H9 (cell line): ENCODE measurements at regions not wholly inside any gene's neighbourhood (a gene's known extent, or its start where the extent isn't known, plus 50 kb on each side); places are given as distances from the start of the nearest gene placed in this dataset.

Source experiments
- DNase-seq: peaks from one replicate; pipeline ENCODE4 v3.0.0-alpha.2; 2017
- H2AFZ ChIP-seq: one replicate; pipeline ENCODE4 v1.6.1; 2013; ENCODE audit warnings: mild to moderate bottlenecking, low read length, control low read depth, moderate library complexity
- H2AK5ac ChIP-seq: 2 replicates; pipeline ENCODE4 v1.6.1; 2013; ENCODE audit warnings: low read length, control low read depth, mixed read lengths; ENCODE audit not compliant: insufficient read length
- H2BK120ac ChIP-seq: one replicate; pipeline ENCODE4 v1.6.1; 2013; ENCODE audit warnings: low read depth, mild to moderate bottlenecking, low read length, control low read depth, inconsistent platforms; ENCODE audit not compliant: poor library complexity, severe bottlenecking
- H2BK12ac ChIP-seq: 2 replicates; pipeline ENCODE4 v1.6.1; 2013; ENCODE audit warnings: low read length, control low read depth, mixed read lengths, low read depth; ENCODE audit not compliant: insufficient read length
- H2BK15ac ChIP-seq: 2 replicates; pipeline ENCODE4 v1.6.1; 2013; ENCODE audit warnings: low read depth, low read length, control low read depth
- H2BK20ac ChIP-seq: one replicate; pipeline ENCODE4 v1.6.1; 2013; ENCODE audit warnings: low read depth, mild to moderate bottlenecking, low read length, control low read depth, inconsistent platforms; ENCODE audit not compliant: poor library complexity, severe bottlenecking
- H2BK5ac ChIP-seq: 2 replicates; pipeline ENCODE4 v1.6.1; 2013; ENCODE audit warnings: low read length, control low read depth, mixed read lengths; ENCODE audit not compliant: insufficient read length
- H3K14ac ChIP-seq: 2 replicates; pipeline ENCODE4 v1.6.1; 2013; ENCODE audit warnings: low read length, control low read depth; ENCODE audit not compliant: insufficient read depth
- H3K18ac ChIP-seq: 2 replicates; pipeline ENCODE4 v1.6.1; 2013; ENCODE audit warnings: low read depth, mild to moderate bottlenecking, mixed read lengths, low read length, control low read depth; ENCODE audit not compliant: insufficient read length
- H3K23ac ChIP-seq: 2 replicates; pipeline ENCODE4 v1.6.1; 2013; ENCODE audit warnings: low read length, control low read depth, mixed read lengths, low read depth; ENCODE audit not compliant: insufficient read length
- H3K23me2 ChIP-seq: 2 replicates; pipeline ENCODE4 v1.6.1; 2013; ENCODE audit warnings: low read depth, mild to moderate bottlenecking, mixed read lengths, low read length, control low read depth; ENCODE audit not compliant: insufficient read length, poor library complexity, severe bottlenecking
- H3K27ac ChIP-seq: 2 replicates; pipeline ENCODE4 v1.5.1; 2013; ENCODE audit warnings: low read length, control low read depth, mixed read lengths, low read depth; ENCODE audit not compliant: insufficient read length
- H3K27me3 ChIP-seq: 2 replicates; pipeline ENCODE4 v1.6.1; 2013; ENCODE audit warnings: low read length, control low read depth, inconsistent platforms; ENCODE audit not compliant: insufficient read depth
- H3K4ac ChIP-seq: 2 replicates; pipeline ENCODE4 v1.6.1; 2013; ENCODE audit warnings: low read depth, mild to moderate bottlenecking, control low read depth, inconsistent platforms, low read length, moderate library complexity
- H3K4me1 ChIP-seq: 2 replicates; pipeline ENCODE4 v1.6.1; 2013; ENCODE audit warnings: low read length, control low read depth, inconsistent platforms; ENCODE audit not compliant: insufficient read depth
- H3K4me2 ChIP-seq: 2 replicates; pipeline ENCODE4 v1.6.1; 2013; ENCODE audit warnings: low read length, control low read depth, mixed read lengths; ENCODE audit not compliant: insufficient read length, insufficient read depth
- H3K56ac ChIP-seq: 2 replicates; pipeline ENCODE4 v1.6.1; 2013; ENCODE audit warnings: low read depth, mild to moderate bottlenecking, mixed read lengths, low read length, control low read depth; ENCODE audit not compliant: insufficient read length
- H3K79me1 ChIP-seq: 2 replicates; pipeline ENCODE4 v1.6.1; 2013; ENCODE audit warnings: low read depth, mild to moderate bottlenecking, moderate library complexity, low read length, control low read depth, inconsistent platforms; ENCODE audit not compliant: insufficient read depth, poor library complexity, severe bottlenecking
- H3K79me2 ChIP-seq: 2 replicates; pipeline ENCODE4 v1.6.1; 2013; ENCODE audit warnings: low read length, control low read depth, inconsistent platforms; ENCODE audit not compliant: insufficient read depth
- H3K9ac ChIP-seq: 2 replicates; pipeline ENCODE4 v1.6.1; 2013; ENCODE audit warnings: low read length, control low read depth, mixed read lengths; ENCODE audit not compliant: insufficient read length; ENCODE audit errors: extremely low read depth
- H3K9me3 ChIP-seq: one replicate; pipeline ENCODE4 v1.6.1; 2013; ENCODE audit warnings: low read depth, low read length, inconsistent platforms; ENCODE audit not compliant: control insufficient read depth
- H3T11ph ChIP-seq: one replicate; pipeline ENCODE4 v1.6.1; 2013; ENCODE audit warnings: mild to moderate bottlenecking, low read length, control low read depth, inconsistent platforms
- H4K20me1 ChIP-seq: one replicate; pipeline ENCODE4 v1.6.1; 2013; ENCODE audit not compliant: control insufficient read depth, insufficient read length, insufficient read depth
- H4K5ac ChIP-seq: 2 replicates; pipeline ENCODE4 v1.6.1; 2013; ENCODE audit warnings: low read depth, mild to moderate bottlenecking, mixed read lengths, low read length, control low read depth; ENCODE audit not compliant: insufficient read length
- H4K8ac ChIP-seq: replicated peaks from 2 replicates; pipeline ENCODE4 v1.6.1; 2013; ENCODE audit warnings: low read length, control low read depth, mixed read lengths, low read depth; ENCODE audit not compliant: insufficient read length
- H4K91ac ChIP-seq: 2 replicates; pipeline ENCODE4 v1.6.1; 2013; ENCODE audit warnings: low read depth, mild to moderate bottlenecking, moderate library complexity, mixed read lengths, low read length, control low read depth; ENCODE audit not compliant: insufficient read length
- H3K27ac Mint-ChIP-seq, 3 experiments: 2 replicates in 2 of 3; 3 replicates in 1 of 3; pipeline ENCODE4 v1.8.0; 2020 to 2021; ENCODE audit warnings: mixed read lengths in 3 of 3, mild to moderate bottlenecking in 1 of 3, moderate library complexity in 1 of 3
- H3K27me3 Mint-ChIP-seq: 2 replicates; pipeline ENCODE4 v1.8.0; 2021; ENCODE audit warnings: low read depth, mild to moderate bottlenecking, moderate library complexity, mixed read lengths
- H3K36me3 Mint-ChIP-seq, 3 experiments: 2 replicates in 2 of 3; 3 replicates in 1 of 3; pipeline ENCODE4 v1.8.0; 2020 to 2021; ENCODE audit warnings: low read depth in 3 of 3, mixed read lengths in 3 of 3; ENCODE audit not compliant: insufficient read depth in 1 of 3
- H3K4me1 Mint-ChIP-seq, 2 experiments: 2 replicates each; pipeline ENCODE4 v1.8.0; 2020; ENCODE audit warnings: mixed read lengths in 2 of 2
- H3K4me3 Mint-ChIP-seq, 2 experiments: 2 replicates in 1 of 2; 3 replicates in 1 of 2; pipeline ENCODE4 v1.8.0; 2020 to 2021; ENCODE audit warnings: mild to moderate bottlenecking in 2 of 2, mixed read lengths in 2 of 2, moderate library complexity in 1 of 2
- H3K9me3 Mint-ChIP-seq, 2 experiments: 2 replicates in 1 of 2; 3 replicates in 1 of 2; pipeline ENCODE4 v1.8.0; 2020; ENCODE audit warnings: mild to moderate bottlenecking in 2 of 2, mixed read lengths in 2 of 2, moderate library complexity in 1 of 2
- WGBS: extraction: QIAGEN DNeasy Blood & Tissue Kit; methylation state at CpG from one replicate; pipeline ENCODE4 v1.1.7; 2013; ENCODE audit warnings: missing lambda C conversion rate, low lambda C conversion rate, mixed read lengths; ENCODE audit not compliant: insufficient read length; ENCODE audit errors: extremely low coverage; 5-methylcytosine and 5-hydroxymethylcytosine counted together
- TF ChIP-seq, protein P1 (sequence below): fragments of 200-600 bp; sonication (generic); conservative IDR thresholded peaks from 3 replicates; pipeline ENCODE4 v1.8.0; 2021; ENCODE audit warnings: antibody characterized with exemption, mild to moderate bottlenecking

GRCh38 chr1:201747261-201747660 lies 81.7 kb upstream of the IPO9 start:
- no peaks in the 10 kb centered on the region for H4K20me1 ChIP-seq

More at GRCh38 chr1:201747261-201747660, 81.7 kb upstream of the IPO9 start:
- Histone ChIP-seq H3K79me2 (no peaks in the 10 kb centered on the region; the same call in 1 of the 2 replicates), H2BK120ac (no peak overlapping the region), H4K8ac (no peak overlapping the region), H3K4me2 (no peak overlapping the region), H3K79me1 (no peaks in the 10 kb centered on the region), H3T11ph (no peak overlapping the region), H3K4me1 (peaks cover 17% of the 10 kb centered on the region; the same call in 1 of the 2 replicates), H3K23me2 (no peaks in the 10 kb centered on the region), H3K56ac (no peak overlapping the region), H2BK15ac (no peak overlapping the region), H3K18ac (no peak overlapping the region), H4K5ac (no peak overlapping the region), H2BK5ac (no peak overlapping the region), H4K91ac (no peak overlapping the region), H3K9ac (no peak overlapping the region), H3K14ac (no peak overlapping the region), H2BK20ac (no peak overlapping the region), H3K23ac (no peak overlapping the region), H2AFZ (no peak overlapping the region), H3K4ac (no peak overlapping the region), H3K27ac (no peak overlapping the region), H3K9me3 (no peaks in the 10 kb centered on the region), H3K27me3 (no peaks in the 10 kb centered on the region), H2AK5ac (no peak overlapping the region), H2BK12ac (no peak overlapping the region)
- Mint-ChIP-seq H3K27me3 (no peaks in the 10 kb centered on the region), H3K27ac (peak overlapping the region in 1 of 3 experiments; percentile 53; a peak in 2 of 7 replicates), H3K9me3 (no peaks in the 10 kb centered on the region), H3K4me3 (no peak overlapping the region), H3K36me3 (no peaks in the 10 kb centered on the region; a peak in 2 of 7 replicates), H3K4me1 (peaks cover 42 to 63% of the 10 kb centered on the region in 2 experiments)
- no CpG with 5 or more reads among the region's 5 CpGs for WGBS
- TF ChIP-seq, protein P1, sequence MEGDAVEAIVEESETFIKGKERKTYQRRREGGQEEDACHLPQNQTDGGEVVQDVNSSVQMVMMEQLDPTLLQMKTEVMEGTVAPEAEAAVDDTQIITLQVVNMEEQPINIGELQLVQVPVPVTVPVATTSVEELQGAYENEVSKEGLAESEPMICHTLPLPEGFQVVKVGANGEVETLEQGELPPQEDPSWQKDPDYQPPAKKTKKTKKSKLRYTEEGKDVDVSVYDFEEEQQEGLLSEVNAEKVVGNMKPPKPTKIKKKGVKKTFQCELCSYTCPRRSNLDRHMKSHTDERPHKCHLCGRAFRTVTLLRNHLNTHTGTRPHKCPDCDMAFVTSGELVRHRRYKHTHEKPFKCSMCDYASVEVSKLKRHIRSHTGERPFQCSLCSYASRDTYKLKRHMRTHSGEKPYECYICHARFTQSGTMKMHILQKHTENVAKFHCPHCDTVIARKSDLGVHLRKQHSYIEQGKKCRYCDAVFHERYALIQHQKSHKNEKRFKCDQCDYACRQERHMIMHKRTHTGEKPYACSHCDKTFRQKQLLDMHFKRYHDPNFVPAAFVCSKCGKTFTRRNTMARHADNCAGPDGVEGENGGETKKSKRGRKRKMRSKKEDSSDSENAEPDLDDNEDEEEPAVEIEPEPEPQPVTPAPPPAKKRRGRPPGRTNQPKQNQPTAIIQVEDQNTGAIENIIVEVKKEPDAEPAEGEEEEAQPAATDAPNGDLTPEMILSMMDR = no peak
- no peak for DNase-seq
